Epidermal melanocyte (primary cell): ENCODE measurements at regions not wholly inside any gene's neighbourhood (a gene's known extent, or its start where the extent isn't known, plus 50 kb on each side); places are given as distances from the start of the nearest gene placed in this dataset.

Source experiments
- DNase-seq: peaks from one replicate; pipeline ENCODE4 v3.0.0; 2011; ENCODE audit warnings: low spot score; ENCODE audit not compliant: insufficient read length

- DNase-seq, result no peak
Observed at GRCh38 chr11:131297441-131297840, 73.0 kb upstream of the NTM start.

GRCh38 chr11:131299598-131300438 is 70.6 kb upstream of the NTM start:
- no peak for DNase-seq

- DNase-seq, result no peak
Observed at GRCh38 chr11:131300439-131300717, 70.0 kb upstream of the NTM start.

- DNase-seq, result no peak
Observed at GRCh38 chr11:131301306-131301705, 69.1 kb upstream of the NTM start.

- DNase-seq, result no peak
Observed at GRCh38 chr11:131302836-131303235, 67.6 kb upstream of the NTM start.

GRCh38 chr11:131303611-131304119 is 66.8 kb upstream of the NTM start:
- no peak for DNase-seq

GRCh38 chr11:131305005-131305404 is 65.4 kb upstream of the NTM start:
- DNase-seq, result no peak

GRCh38 chr11:131307506-131307905 is 62.9 kb upstream of the NTM start:
- DNase-seq, result no peak

GRCh38 chr11:131309776-131310175 is 60.6 kb upstream of the NTM start:
- DNase-seq, result no peak

- DNase-seq, result no peak
Observed at GRCh38 chr11:131311776-131312514, 58.5 kb upstream of the NTM start.
